Activated naive CD4-positive, alpha-beta T cell treated with anti-CD3 and anti-CD28 coated beads for 36 hours (primary cell): ENCODE measurements at regions not wholly inside any gene's neighbourhood (a gene's known extent, or its start where the extent isn't known, plus 50 kb on each side); places are given as distances from the start of the nearest gene placed in this dataset.

Experiments used
- CTCF ChIA-PET: fragments of 350-600 bp; sonication (Branson Sonifier 250); formaldehyde crosslinking; loops from one replicate; lab custom pipeline; 2021; ENCODE audit warnings: antibody characterized with exemption; lab: Charles Lee
- DNase-seq: peaks from one replicate; pipeline ENCODE4 v3.0.0-alpha.2; 2020
- H3K27ac Mint-ChIP-seq: one replicate; pipeline ENCODE4 v1.8.0; 2021; ENCODE audit warnings: mild to moderate bottlenecking, mixed read lengths
- H3K27me3 Mint-ChIP-seq: one replicate; pipeline ENCODE4 v1.8.0; 2021; ENCODE audit warnings: low read depth, mixed read lengths
- H3K36me3 Mint-ChIP-seq: one replicate; pipeline ENCODE4 v1.8.0; 2021; ENCODE audit warnings: low read depth, mixed read lengths
- H3K4me1 Mint-ChIP-seq: one replicate; pipeline ENCODE4 v1.8.0; 2021; ENCODE audit warnings: low read depth, mixed read lengths
- H3K4me3 Mint-ChIP-seq: one replicate; pipeline ENCODE4 v1.8.0; 2021; ENCODE audit warnings: mild to moderate bottlenecking, moderate library complexity, mixed read lengths
- H3K9me3 Mint-ChIP-seq: one replicate; pipeline ENCODE4 v1.8.0; 2021; ENCODE audit warnings: mixed read lengths
- intact Hi-C: fragments of 100-400 bp; cut with micrococcal nuclease; formaldehyde crosslinking; loops from one replicate; pipeline ENCODE4 v1.15.1; 2023

GRCh38 chr2:11989354-11989703 is 242.9 kb downstream of the LPIN1 start:
- Mint-ChIP-seq H3K27ac (no peak overlapping the region), H3K4me1 (no peaks in the 10 kb centered on the region), H3K27me3 (peaks cover 5% of the 10 kb centered on the region), H3K4me3 (no peak overlapping the region), H3K9me3 (peaks cover under 1% of the 10 kb centered on the region), H3K36me3 (no peaks in the 10 kb centered on the region)
- CTCF ChIA-PET: no interaction called here
- no peak for DNase-seq
- intact Hi-C loops: no loop called here

- H3K4me1 Mint-ChIP-seq: no peaks in the 10 kb centered on the region
- no peak for DNase-seq
- no peaks in the 10 kb centered on the region for H3K36me3 Mint-ChIP-seq
- CTCF ChIA-PET: interaction anchor here (1.2 kb wide), 1 partner anchor 9 kb away, joined by 4 read pairs; no protein-coding TSS in a partner anchor
- intact Hi-C loops: no loop called here
- peaks cover 6% of the 10 kb centered on the region for H3K9me3 Mint-ChIP-seq
- no peak overlapping the region for H3K27ac Mint-ChIP-seq
- peaks cover 5% of the 10 kb centered on the region for H3K27me3 Mint-ChIP-seq
- H3K4me3 Mint-ChIP-seq: no peak overlapping the region
These were observed 244.1 kb downstream of the LPIN1 start for GRCh38 chr2:11990576-11990975.

GRCh38 chr2:11993749-11994148 is 247.3 kb downstream of the LPIN1 start:
- CTCF ChIA-PET: no interaction called here
- no peak for DNase-seq
- intact Hi-C loops: no loop called here
- peaks cover 5% of the 10 kb centered on the region for H3K27me3 Mint-ChIP-seq
- no peak overlapping the region for H3K4me3 Mint-ChIP-seq
- H3K4me1 Mint-ChIP-seq: peaks cover 10% of the 10 kb centered on the region
- H3K36me3 Mint-ChIP-seq: no peaks in the 10 kb centered on the region
- no peak overlapping the region for H3K27ac Mint-ChIP-seq
- H3K9me3 Mint-ChIP-seq: peaks cover 6% of the 10 kb centered on the region

DNA sequence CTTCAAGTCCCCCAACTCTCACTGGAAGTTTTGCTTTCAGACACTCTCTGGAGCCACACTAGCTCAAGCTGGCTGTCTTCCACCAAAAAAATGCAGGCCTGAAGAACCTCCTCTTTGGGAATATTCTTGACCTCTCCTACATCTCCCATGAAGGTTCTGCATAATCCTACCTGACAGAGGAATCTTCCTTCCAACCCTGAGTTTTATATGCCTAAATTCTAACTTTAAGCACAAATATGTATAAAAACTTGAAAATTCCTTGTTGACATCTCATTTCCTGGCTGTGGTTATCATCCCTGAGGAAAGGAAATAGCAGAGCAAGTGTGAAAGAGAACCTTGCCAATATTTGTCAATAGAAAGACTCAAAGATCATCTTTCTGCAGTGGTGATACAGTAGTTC is 249.0 kb downstream of the LPIN1 start:
- no peaks in the 10 kb centered on the region for H3K36me3 Mint-ChIP-seq
- peaks cover 6% of the 10 kb centered on the region for H3K9me3 Mint-ChIP-seq
- no peak overlapping the region for H3K4me3 Mint-ChIP-seq
- CTCF ChIA-PET: no interaction called here
- H3K27ac Mint-ChIP-seq: no peak overlapping the region
- DNase-seq: no peak
- intact Hi-C loops: no loop called here
- peaks cover 10% of the 10 kb centered on the region for H3K4me1 Mint-ChIP-seq
- H3K27me3 Mint-ChIP-seq: peaks cover 12% of the 10 kb centered on the region

DNA sequence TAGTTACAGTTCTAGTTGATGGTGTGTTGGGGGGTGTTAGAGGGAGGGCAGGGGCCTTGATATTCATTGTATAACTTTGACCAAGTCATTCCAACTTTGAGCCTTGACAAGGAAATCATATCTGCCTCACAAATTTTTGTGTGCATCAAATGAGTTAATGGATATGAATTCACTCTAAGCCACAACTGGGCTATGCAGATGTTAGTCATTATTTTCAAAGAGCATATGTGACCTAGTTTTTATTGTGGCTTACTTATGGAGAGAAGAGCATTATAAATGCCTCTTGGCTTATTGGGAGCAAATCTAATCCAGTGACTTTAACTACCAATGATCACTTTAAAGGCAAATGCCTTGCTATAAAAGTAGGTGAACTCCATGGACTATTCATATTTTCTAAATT is 250.2 kb downstream of the LPIN1 start:
- Mint-ChIP-seq H3K9me3 (peaks cover 6% of the 10 kb centered on the region), H3K4me1 (peaks cover 10% of the 10 kb centered on the region), H3K27ac (no peak overlapping the region), H3K4me3 (no peak overlapping the region), H3K27me3 (peaks cover 19% of the 10 kb centered on the region), H3K36me3 (peaks cover 1% of the 10 kb centered on the region)
- intact Hi-C loops: loop anchor here (1.0 kb wide), 1 partner anchor 10 kb away; no protein-coding TSS in a partner anchor
- no peak for DNase-seq
- CTCF ChIA-PET: no interaction called here

GRCh38 chr2:11997142-11997541 is 250.7 kb downstream of the LPIN1 start:
- CTCF ChIA-PET: no interaction called here
- Mint-ChIP-seq H3K4me1 (peaks cover 12% of the 10 kb centered on the region), H3K27me3 (peaks cover 22% of the 10 kb centered on the region), H3K9me3 (peaks cover 6% of the 10 kb centered on the region), H3K4me3 (no peak overlapping the region), H3K27ac (no peak overlapping the region), H3K36me3 (peaks cover 1% of the 10 kb centered on the region)
- intact Hi-C loops: loop anchor here (1.0 kb wide), 1 partner anchor 9 kb away; no protein-coding TSS in a partner anchor
- no peak for DNase-seq

DNA sequence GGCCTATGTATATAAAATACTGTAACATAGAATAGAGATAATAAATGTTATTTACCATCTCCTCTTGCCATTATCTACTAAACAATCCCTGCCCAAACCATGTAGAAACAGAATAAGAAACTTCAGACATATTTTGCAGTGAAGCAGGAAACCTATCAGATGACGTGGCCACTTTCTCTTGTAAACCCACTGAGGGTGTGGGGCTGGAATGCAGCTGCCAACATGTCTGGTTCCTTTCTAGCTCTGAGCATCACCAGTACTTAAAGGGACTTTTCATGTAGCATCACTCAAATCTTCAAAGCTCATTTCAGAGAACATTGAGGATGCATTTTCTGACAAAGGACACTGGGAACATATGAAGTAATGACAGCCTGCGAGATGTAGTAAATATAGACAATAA is 251.8 kb downstream of the LPIN1 start:
- CTCF ChIA-PET: no interaction called here

DNA sequence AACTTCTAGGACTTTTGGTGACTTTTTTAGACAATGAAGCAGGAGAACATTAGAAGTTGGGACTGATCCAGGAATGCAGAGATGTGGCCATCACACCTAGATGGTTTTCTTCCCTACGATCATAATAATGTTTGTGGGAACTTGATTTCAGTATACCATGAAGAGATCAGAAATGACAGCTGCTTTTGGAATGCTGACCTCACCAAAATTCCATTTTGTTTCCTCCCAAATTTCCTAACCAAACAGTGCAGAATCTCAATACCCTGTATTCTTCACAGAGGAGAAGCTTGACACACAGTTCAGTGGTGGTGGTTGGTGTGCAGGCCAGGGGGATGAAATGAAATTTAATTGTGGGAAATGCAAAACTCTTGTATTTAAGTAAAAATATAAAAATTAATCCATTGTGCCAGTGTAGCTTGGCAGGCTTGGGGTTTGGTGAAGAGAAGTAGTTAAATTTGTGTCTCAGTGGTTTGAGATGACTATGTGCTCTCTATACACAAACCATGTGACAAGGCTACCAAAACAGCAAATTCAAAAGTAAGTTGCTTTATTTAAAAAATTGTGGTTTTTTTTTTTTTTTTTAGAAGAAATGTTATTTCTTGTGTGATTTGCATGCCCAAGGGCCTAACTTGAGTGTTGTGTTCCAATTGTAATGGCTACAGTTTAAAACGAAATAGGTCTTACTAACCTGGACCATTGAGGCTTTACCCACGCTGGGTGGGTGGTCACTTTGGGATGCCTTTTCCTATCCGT is 252.4 kb downstream of the LPIN1 start:
- CTCF ChIA-PET: no interaction called here
- Mint-ChIP-seq H3K9me3 (peaks cover 6% of the 10 kb centered on the region), H3K36me3 (peaks cover 1% of the 10 kb centered on the region), H3K4me3 (no peak overlapping the region), H3K27ac (no peak overlapping the region), H3K27me3 (peaks cover 30% of the 10 kb centered on the region), H3K4me1 (peaks cover 12% of the 10 kb centered on the region)
- intact Hi-C loops: no loop called here
- no peak for DNase-seq

More for the DNA sequence above, 251.8 kb downstream of the LPIN1 start:
- DNase-seq: peak; percentile 32
- intact Hi-C loops: no loop called here
- H3K4me3 Mint-ChIP-seq: no peak overlapping the region
- H3K36me3 Mint-ChIP-seq: peaks cover 1% of the 10 kb centered on the region
- H3K4me1 Mint-ChIP-seq: peaks cover 12% of the 10 kb centered on the region
- H3K9me3 Mint-ChIP-seq: peaks cover 6% of the 10 kb centered on the region
- H3K27ac Mint-ChIP-seq: no peak overlapping the region
- peaks cover 32% of the 10 kb centered on the region for H3K27me3 Mint-ChIP-seq

DNA sequence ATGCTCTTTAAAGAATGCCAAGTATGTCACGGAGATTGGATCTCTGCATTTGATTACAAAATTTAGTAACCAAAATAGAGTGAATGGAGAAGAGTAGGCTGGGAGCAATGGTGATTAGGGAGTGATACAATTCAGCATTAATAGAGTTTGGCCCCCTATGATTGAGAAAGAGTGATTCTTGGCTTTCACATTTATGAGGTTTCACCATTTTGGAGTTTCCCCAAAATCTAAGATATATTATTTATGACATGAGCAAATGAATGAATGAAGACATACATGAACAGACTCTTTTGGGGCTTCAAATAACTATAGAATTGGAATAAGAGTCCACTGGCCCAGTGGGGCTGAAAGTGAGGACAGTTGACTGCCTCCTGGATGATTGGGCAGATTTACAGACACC is 255.2 kb downstream of the LPIN1 start:
- peaks cover 33% of the 10 kb centered on the region for H3K4me1 Mint-ChIP-seq
- H3K9me3 Mint-ChIP-seq: no peaks in the 10 kb centered on the region
- no peak for DNase-seq
- no peak overlapping the region for H3K27ac Mint-ChIP-seq
- CTCF ChIA-PET: no interaction called here
- intact Hi-C loops: no loop called here
- H3K4me3 Mint-ChIP-seq: no peak overlapping the region
- peaks cover 1% of the 10 kb centered on the region for H3K36me3 Mint-ChIP-seq
- peaks cover 39% of the 10 kb centered on the region for H3K27me3 Mint-ChIP-seq

- H3K4me1 Mint-ChIP-seq: peaks cover 33% of the 10 kb centered on the region
- no peak overlapping the region for H3K4me3 Mint-ChIP-seq
- no peak for DNase-seq
- no peak overlapping the region for H3K27ac Mint-ChIP-seq
- intact Hi-C loops: no loop called here
- CTCF ChIA-PET: no interaction called here
- peaks cover 1% of the 10 kb centered on the region for H3K36me3 Mint-ChIP-seq
- no peaks in the 10 kb centered on the region for H3K9me3 Mint-ChIP-seq
- H3K27me3 Mint-ChIP-seq: peaks cover 41% of the 10 kb centered on the region
These were observed 255.8 kb downstream of the LPIN1 start for GRCh38 chr2:12002215-12002614.

GRCh38 chr2:12004713-12005112 is 258.3 kb downstream of the LPIN1 start:
- Mint-ChIP-seq H3K4me3 (no peak overlapping the region), H3K4me1 (peaks cover 22% of the 10 kb centered on the region), H3K9me3 (no peaks in the 10 kb centered on the region), H3K27me3 (peaks cover 52% of the 10 kb centered on the region), H3K36me3 (peaks cover 1% of the 10 kb centered on the region), H3K27ac (no peak overlapping the region)
- CTCF ChIA-PET: no interaction called here
- intact Hi-C loops: loop anchor here (5.0 kb wide), 3 partner anchors 123 to 553 kb away; no protein-coding TSS in a partner anchor
- DNase-seq: no peak

GRCh38 chr2:12005886-12006681 is 259.7 kb downstream of the LPIN1 start:
- intact Hi-C loops: loop anchor here (1.0 to 5.0 kb wide), 8 partner anchors 9 to 717 kb away; no protein-coding TSS in a partner anchor
- peaks cover 22% of the 10 kb centered on the region for H3K4me1 Mint-ChIP-seq
- H3K4me3 Mint-ChIP-seq: no peak overlapping the region
- H3K9me3 Mint-ChIP-seq: no peaks in the 10 kb centered on the region
- H3K27me3 Mint-ChIP-seq: peaks cover 52% of the 10 kb centered on the region
- CTCF ChIA-PET: interaction anchor here (0.6 to 0.7 kb wide), 3 partner anchors 36 to 1000 kb away, joined by 3 to 4 read pairs (median 3); no protein-coding TSS in a partner anchor
- DNase-seq: peak; percentile 92
- H3K27ac Mint-ChIP-seq: no peak overlapping the region
- H3K36me3 Mint-ChIP-seq: peaks cover 1% of the 10 kb centered on the region
